GM18870 (cell line): ENCODE measurements at regions not wholly inside any gene's neighbourhood (a gene's known extent, or its start where the extent isn't known, plus 50 kb on each side); places are given as distances from the start of the nearest gene placed in this dataset.
"Not testable (repeated sequence)": the region's sequence is repeated elsewhere in the genome, so short reads cannot be mapped to it uniquely, and the experiment has no call there.

Experiments used
- ATAC-seq: cut with Tn5 transposase; IDR thresholded peaks from one replicate; pipeline ENCODE4 v1.9.1; 2021; ENCODE audit warnings: moderate library complexity; ENCODE audit not compliant: unreplicated experiment

DNA sequence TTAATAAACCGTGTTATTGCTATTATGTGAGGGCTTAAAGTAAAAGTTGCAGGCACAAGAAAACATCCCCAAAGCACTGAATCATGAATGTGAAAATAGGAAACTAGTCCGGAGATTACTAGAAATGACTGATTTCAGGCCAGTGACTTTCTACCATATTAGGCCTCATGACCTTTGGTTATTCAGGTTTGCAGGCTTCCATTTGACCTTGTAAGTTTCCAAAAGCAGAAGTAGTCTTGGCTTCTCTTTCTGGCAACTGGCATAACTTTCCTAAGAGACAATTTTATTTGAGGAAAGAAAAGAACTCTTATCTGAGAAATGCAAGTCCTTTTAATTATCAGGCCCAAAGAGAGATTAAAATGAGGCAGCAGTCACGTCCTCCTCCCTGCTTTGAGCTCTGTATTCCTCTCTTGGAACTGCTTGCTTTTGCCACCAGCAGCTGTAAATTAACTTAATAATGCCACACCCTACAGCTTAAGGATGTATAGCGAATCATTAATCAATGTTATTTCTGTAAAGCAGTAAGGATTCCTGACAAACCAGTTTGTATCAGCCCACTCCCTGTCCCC lies 225.0 kb upstream of the FAM240B start:
- ATAC-seq = not testable (repeated sequence)

DNA sequence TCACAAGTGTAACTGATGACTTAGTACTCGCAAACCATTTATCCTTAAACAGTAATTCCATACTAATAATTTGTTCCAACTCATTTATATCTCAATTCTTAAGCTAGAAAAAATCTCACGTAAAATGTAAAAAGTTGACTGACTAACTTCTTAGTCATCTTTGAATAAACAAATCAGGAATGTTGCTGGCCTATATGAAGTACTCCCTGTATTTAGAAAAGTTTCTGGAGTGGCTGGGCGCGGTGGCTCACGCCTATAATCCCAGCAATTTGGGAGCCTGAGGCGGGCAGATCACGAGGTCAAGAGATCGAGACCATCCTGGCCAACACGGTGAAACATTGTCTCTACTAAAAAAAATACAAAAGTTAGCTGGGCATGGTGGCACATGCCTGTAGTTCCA lies 220.6 kb upstream of the FAM240B start:
- ATAC-seq = not testable (repeated sequence)

GRCh38 chr9:38938637-38939036 lies 218.7 kb upstream of the FAM240B start:
- ATAC-seq = not testable (repeated sequence)

DNA sequence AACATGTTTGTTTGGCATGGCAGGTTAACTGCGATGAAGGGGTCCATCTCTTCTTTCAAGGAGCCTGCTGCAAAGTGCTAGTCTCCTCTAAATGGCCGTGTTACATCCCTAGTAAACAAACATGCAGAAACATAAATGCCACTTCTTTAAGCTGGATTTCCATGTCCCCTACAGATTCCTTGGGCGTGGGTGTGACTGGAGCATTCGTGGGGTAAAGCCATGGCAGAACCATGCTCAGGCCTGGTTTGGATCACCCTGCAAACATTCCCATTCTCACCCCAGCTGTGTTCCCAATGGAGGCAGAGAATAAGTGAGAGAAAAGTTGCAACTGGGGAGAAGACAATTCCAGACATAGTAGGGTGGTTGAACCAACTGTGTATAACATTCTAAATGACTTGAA lies 208.0 kb upstream of the FAM240B start:
- not testable (repeated sequence) for ATAC-seq

DNA sequence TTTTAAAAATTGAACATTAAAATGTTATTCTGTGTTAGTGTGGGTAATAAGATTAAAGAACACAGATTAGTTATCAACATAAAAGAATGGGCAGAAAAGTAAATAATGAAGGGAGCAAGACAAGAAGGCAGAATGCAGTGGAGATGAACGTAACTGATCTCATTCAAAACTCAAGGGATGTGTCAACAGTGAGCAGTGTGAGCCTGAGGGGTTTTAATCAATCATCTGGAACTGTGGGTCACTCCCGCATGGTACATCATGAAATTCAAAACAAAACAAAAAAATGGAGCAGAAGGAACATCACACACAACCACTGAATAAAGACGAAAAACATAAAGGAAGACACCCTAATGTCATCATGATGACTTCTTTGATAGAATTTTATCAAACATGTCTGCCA lies 206.6 kb upstream of the FAM240B start:
- ATAC-seq = not testable (repeated sequence)

- not testable (repeated sequence) for ATAC-seq
Measured at GRCh38 chr9:38921253-38921652, 201.3 kb upstream of the FAM240B start.

DNA sequence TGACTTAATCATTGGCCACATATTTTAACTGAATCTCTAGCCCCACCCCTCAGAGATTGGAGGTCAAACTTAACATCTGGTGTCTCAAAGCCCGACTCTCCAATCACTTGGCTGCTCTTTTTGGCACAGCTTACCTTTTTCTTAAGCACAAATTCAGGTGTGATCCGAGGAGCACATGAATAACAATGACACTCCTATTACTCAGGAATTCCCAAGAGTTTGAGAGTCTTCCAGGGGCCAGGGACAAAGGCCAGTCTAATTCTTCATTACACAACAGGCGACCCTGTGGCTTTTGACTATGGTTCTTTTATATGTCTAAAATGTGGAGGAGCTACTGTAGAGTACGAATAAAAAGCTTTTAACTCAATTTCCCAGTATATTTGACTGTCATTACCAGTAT lies 190.7 kb upstream of the FAM240B start:
- not testable (repeated sequence) for ATAC-seq

- not testable (repeated sequence) for ATAC-seq
Measured at GRCh38 chr9:38904719-38905118, 184.8 kb upstream of the FAM240B start.

GRCh38 chr9:38901534-38902177 lies 181.7 kb upstream of the FAM240B start:
- ATAC-seq = not testable (repeated sequence)

GRCh38 chr9:38896404-38896803 lies 176.5 kb upstream of the FAM240B start:
- not testable (repeated sequence) for ATAC-seq

DNA sequence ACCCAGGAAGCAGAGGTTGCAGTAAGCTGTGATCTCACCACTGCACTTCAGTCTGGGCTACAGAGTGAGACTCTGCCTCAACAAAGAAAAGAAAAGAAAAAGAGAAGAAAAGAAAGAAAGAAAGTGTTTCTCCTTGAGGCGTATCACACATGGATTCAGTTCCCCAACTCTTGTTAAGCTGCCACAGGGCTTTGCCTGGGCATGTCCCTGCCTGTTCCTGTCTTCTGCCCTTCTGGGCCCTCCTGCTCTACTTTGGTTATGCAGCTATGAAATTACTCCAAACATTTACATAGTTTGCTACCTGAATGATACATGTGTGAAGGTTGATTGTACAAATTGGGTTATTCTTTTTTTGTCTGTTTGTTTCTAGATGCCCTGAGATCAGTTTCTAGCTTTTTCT lies 175.3 kb upstream of the FAM240B start:
- ATAC-seq = peak; percentile 65

DNA sequence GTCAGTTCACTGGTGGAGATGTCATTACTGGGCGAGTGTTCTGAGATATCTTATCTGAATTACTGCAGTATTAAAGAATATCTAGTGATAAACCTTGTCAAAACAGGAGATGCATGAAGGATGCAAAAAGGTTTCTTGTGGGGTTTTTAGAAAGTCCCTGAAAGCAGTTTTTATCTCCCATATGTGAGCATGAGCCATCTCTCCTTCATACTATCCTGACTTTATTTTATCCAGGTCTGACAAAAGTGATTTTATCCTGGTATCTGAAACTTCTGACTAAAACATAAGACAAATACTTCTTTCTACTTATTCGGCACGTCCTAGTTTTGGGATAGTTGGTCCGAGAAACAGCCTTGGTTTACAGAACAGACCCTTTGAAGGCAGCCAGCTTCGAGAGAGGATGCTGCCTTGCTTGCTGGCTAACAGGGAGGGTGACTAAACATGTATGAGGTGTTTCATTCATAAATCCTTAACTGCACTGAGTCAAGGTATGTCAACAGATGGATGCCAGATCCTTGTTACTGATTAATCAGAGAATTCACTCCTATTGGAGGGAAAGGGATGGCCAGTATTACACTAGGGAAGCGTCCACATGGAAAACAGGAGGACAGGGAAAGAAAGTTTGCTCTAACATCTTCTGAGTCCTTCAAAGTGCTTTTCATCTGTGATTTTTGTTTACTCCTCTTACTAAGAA lies 172.8 kb upstream of the FAM240B start:
- ATAC-seq = not testable (repeated sequence)

GRCh38 chr9:38886076-38886475 lies 166.1 kb upstream of the FAM240B start:
- not testable (repeated sequence) for ATAC-seq

GRCh38 chr9:38875616-38876015 lies 155.7 kb upstream of the FAM240B start:
- ATAC-seq = not testable (repeated sequence)

DNA sequence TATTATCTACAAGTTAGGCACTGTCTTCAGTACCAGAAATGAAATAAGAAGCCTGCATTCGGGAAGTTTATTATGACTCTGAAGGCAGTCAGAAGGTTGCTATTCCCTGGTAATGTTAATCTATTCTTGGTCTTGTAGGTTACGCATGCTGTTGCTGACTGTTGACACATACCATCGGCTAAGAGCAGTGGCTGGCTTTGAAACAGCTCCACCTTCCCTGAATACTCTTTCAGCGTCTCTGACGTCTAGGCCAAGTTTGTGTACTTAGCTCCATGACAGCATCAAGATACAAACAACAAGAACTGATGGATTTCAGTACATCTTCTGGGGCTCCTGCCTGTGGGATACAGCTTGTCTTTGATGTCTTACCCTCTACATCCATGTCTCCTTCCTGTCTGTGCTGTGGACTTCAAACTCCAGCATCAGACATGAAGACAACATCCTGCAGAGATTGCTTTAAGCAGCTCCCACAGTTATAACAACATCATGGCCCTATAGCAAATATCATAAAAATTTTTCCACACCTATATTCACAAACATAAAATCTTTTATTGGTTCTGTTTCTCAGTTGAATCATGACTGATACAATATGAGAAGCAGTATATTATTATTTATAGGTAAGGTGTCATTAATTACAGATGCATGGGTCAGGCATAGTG lies 151.5 kb upstream of the FAM240B start:
- ATAC-seq = not testable (repeated sequence)

DNA sequence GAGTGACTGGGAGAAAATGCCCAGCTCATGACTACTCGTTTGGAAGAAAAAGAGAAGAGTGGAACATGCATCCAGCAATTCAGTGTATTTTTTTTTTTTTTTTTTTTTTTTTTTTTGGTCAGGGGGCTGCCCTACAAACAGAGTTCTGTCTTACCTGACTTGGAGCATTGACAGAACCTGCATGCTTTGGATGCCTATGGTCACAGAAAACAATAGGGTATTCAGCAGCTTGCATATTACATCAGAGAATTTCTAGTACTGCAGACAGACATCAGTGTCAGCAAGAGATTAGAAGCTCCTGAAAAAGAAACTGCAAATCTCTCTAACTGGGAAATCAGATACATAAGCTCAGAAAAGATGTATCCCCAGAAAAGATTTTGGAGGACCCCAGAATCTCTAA lies 139.9 kb upstream of the FAM240B start:
- ATAC-seq = not testable (repeated sequence)

DNA sequence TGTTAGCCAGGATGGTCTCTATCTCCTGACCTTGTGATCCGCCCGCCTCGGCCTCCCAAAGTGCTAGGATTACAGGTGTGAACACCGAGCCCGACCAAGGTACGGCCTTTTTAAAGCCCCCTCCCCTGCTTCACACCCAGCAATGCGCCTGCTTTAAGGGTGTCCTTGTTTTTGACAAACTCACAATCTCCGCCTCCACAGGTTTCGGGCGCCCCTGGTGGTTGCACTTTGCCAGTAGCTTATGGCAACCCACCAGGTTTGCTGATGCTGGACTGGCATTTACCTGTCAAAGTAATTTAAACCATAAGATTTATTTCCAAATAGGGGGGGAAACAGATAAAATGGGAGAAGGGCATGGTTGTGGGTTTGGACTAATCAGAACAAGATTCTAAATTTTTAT lies 129.0 kb upstream of the FAM240B start:
- ATAC-seq = not testable (repeated sequence)

DNA sequence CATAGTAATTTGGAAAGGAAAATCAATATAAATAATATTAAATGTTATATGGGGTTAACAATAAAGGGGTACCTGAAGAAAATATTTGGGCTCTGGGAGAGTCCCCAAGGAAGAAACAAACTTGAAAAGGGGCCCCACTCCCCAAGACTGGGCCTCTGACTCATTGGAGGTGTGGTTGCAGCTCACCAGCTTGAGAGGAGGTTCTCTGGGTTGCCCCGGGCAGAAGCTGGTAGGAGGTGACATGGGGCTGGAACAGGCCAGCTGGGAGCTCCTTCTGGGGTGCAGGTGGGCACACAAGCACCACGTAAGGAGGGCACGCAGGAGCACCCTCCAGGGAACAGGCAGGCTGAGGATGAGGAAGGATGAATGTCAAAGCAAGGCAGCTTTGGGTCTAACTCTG lies 120.3 kb upstream of the FAM240B start:
- ATAC-seq = not testable (repeated sequence)

GRCh38 chr9:38833706-38834105 lies 113.8 kb upstream of the FAM240B start:
- not testable (repeated sequence) for ATAC-seq

DNA sequence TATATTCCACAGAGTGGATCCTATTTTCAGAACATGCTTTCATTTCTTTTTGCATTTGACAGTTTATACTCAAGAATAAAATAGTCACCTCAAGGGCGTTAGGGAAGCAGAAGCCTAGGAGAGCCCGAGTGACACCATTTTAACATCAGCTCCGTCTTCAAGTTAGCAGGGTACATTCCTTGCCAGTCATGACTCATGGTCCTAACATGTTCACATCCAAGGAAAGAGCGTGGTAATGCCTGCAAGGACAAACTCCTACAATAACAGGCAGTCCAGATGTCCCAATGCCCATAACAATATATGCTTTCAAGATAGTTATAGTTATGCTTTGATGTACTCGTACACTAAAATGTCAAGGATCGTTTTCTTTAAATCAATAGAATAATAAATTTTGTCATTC lies 93.9 kb upstream of the FAM240B start:
- not testable (repeated sequence) for ATAC-seq

DNA sequence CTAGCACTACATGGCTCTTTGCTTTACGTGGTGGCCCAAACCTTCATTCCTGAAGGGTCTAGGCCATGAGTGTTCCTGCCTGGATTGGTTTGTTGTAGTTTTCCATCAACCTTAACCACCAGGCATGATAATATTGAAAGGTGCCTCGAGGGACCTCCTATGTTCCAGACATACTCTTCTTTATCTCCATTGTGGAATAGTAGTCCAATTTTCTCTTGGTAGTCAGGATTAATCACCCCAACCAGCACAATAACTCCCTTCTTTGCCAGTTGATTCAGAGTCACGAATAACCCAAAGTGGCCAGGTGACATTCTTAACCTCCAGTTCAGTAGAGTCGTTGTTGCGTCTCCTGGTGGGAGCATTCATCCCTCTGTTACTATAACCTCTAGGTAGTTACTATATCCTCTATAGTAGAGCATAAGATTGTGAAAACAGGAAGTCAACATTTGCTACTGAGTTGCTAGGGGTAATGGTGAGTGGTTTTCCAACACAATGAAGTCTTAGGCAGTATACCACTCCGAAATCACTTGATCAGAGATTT lies 88.1 kb upstream of the FAM240B start:
- not testable (repeated sequence) for ATAC-seq
